ENCODE measurements at regions not wholly inside any gene's neighbourhood (a gene's known extent, or its start where the extent isn't known, plus 50 kb on each side); places are given as distances from the start of the nearest gene placed in this dataset.

- Histone ChIP-seq H4K20me1 (ENCODE audit: insufficient read depth, low read length) (no peaks in the 10 kb centered on the region), H3K4me2 (ENCODE audit: low read depth, low read length) (no peak overlapping the region), H3K4me1 (ENCODE audit: insufficient read depth, low read length) (peaks cover 15% of the 10 kb centered on the region), H3K9ac (ENCODE audit: insufficient read depth, low read depth, low read length) (no peak overlapping the region), H3K4me3 (replicated peaks in 1 of 3; ENCODE audit: insufficient read depth in 1 of 3, low read depth in 2 of 3, low read length in 3 of 3) (no peak overlapping the region), H3K27ac (ENCODE audit: extremely low read length, insufficient read depth, low read length) (no peak overlapping the region), H3K9me3 (ENCODE audit: low read length) (0 out of 2 replicates have a peak, but pooled peaks cover 9% of the 10 kb centered on the region), H3K79me2 (ENCODE audit: insufficient read depth, low read length) (no peaks in the 10 kb centered on the region), H3K27me3 (ENCODE audit: control insufficient read depth in 1 of 2, insufficient read depth in 2 of 2, low read length in 2 of 2) (peaks cover 3 to 80% of the 10 kb centered on the region in 2 experiments; a peak in 4 of 5 replicates), H2AFZ (ENCODE audit: low read length) (no peak overlapping the region), H3K36me3 (replicated peaks in 1 of 2; ENCODE audit: control insufficient read depth in 1 of 2, insufficient read depth in 2 of 2, low read length in 2 of 2) (no peaks in the 10 kb centered on the region)
- 3% methylated on average over 5 of the region's 10 CpGs for WGBS (ENCODE audit: low lambda C conversion rate)
- no peak for ATAC-seq
- no peak for TF ChIP-seq ARNTL (CRISPR knock-in tag; IDR thresholded peaks at IDR 0.05)
- no peak for TF ChIP-seq ZNF740 (CRISPR knock-in tag; IDR thresholded peaks at IDR 0.05)
- TF ChIP-seq BRD4 (CRISPR knock-in tag; IDR thresholded peaks at IDR 0.05) = no peak
- TF ChIP-seq IKZF4 (CRISPR knock-in tag; IDR thresholded peaks at IDR 0.05; ENCODE audit: borderline replicate concordance, low read depth, not compliant biosample characterization) = no peak
- no peak for FAIRE-seq
- intact Hi-C loops (cut with micrococcal nuclease; ENCODE audit: unreplicated experiment) = no loop called here
- in situ Hi-C loops (cut with HindIII; ENCODE audit: extremely low pct_ligation_motif_present, low pct_unique_long_range_greater_than_20kb) = no loop called here
- ChIA-PET CTCF (ENCODE audit: low intra/inter-chr PET ratio, low total read pairs) (no interaction called here), POLR2A (no interaction called here)
- DNase-seq (ENCODE audit: low spot score) = no peak
- BruUV-seq (replicated peaks) = no TSS peak
Measured at GRCh38 chr3:195010551-195011100, 260.3 kb downstream of the XXYLT1 start.

- WGBS (ENCODE audit: low lambda C conversion rate) = 28% methylated on average over 4 of the region's 6 CpGs
- TF ChIP-seq ZNF547 (CRISPR knock-in tag; IDR thresholded peaks at IDR 0.05) (no peak), ZFYVE20 (CRISPR knock-in tag; IDR thresholded peaks at IDR 0.05; ENCODE audit: borderline replicate concordance, low read depth) (no peak), NBN (conservative IDR thresholded peaks at IDR 0.05) (no peak), MEIS1 (CRISPR knock-in tag; IDR thresholded peaks at IDR 0.05; ENCODE audit: borderline replicate concordance) (no peak), ARID4A (CRISPR knock-in tag; IDR thresholded peaks at IDR 0.05; ENCODE audit: borderline replicate concordance) (0 out of 2 replicates have a peak, but pooled peaks have one; percentile 16), CTCF (CRISPR knock-in tag; IDR thresholded peaks at IDR 0.05) (0 out of 2 replicates have a peak, but pooled peaks have one; percentile 11)
Measured at GRCh38 chr3:195011231-195011834, 259.6 kb downstream of the XXYLT1 start.

More at GRCh38 chr3:195011231-195011834, 259.6 kb downstream of the XXYLT1 start:
- Histone ChIP-seq H3K4me3 (replicated peaks in 1 of 3; ENCODE audit: insufficient read depth in 1 of 3, low read depth in 2 of 3, low read length in 3 of 3) (no peak overlapping the region), H3K9me3 (ENCODE audit: low read length) (0 out of 2 replicates have a peak, but pooled peaks cover 9% of the 10 kb centered on the region), H3K4me2 (ENCODE audit: low read depth, low read length) (no peak overlapping the region), H2AFZ (ENCODE audit: low read length) (no peak overlapping the region), H3K27me3 (ENCODE audit: control insufficient read depth in 1 of 2, insufficient read depth in 2 of 2, low read length in 2 of 2) (peaks cover 3 to 77% of the 10 kb centered on the region in 2 experiments; a peak in 4 of 5 replicates), H3K4me1 (ENCODE audit: insufficient read depth, low read length) (peaks cover 15% of the 10 kb centered on the region), H3K79me2 (ENCODE audit: insufficient read depth, low read length) (no peaks in the 10 kb centered on the region), H3K36me3 (replicated peaks in 1 of 2; ENCODE audit: control insufficient read depth in 1 of 2, insufficient read depth in 2 of 2, low read length in 2 of 2) (no peaks in the 10 kb centered on the region), H3K27ac (ENCODE audit: extremely low read length, insufficient read depth, low read length) (no peak overlapping the region), H3K9ac (ENCODE audit: insufficient read depth, low read depth, low read length) (no peak overlapping the region), H4K20me1 (ENCODE audit: insufficient read depth, low read length) (no peaks in the 10 kb centered on the region)
- in situ Hi-C loops (cut with HindIII; ENCODE audit: extremely low pct_ligation_motif_present, low pct_unique_long_range_greater_than_20kb) = no loop called here
- no peak for DNase-seq (ENCODE audit: low spot score)
- ATAC-seq = peak; percentile 52; the same call in 2 of the 3 replicates
- intact Hi-C loops (cut with micrococcal nuclease; ENCODE audit: unreplicated experiment) = no loop called here
- no peak for FAIRE-seq
- CTCF ChIA-PET (ENCODE audit: low intra/inter-chr PET ratio, low total read pairs) = no interaction called here
- no TSS peak for BruUV-seq (replicated peaks)
- POLR2A ChIA-PET = no interaction called here
